Ovary (tissue), 7 donors: ENCODE measurements at regions not wholly inside any gene's neighbourhood (a gene's known extent, or its start where the extent isn't known, plus 50 kb on each side); places are given as distances from the start of the nearest gene placed in this dataset.

ENCODE experiments used
- DNase-seq, 5 donors: peaks; one replicate each; pipeline ENCODE4 v3.0.0-alpha.2; 2019 to 2020
- H3K27ac ChIP-seq, 2 donors: fragments of 200-600 bp; one replicate each; pipeline versions ENCODE4 v1.5.1 to v1.8.0; 2019 to 2022
- H3K27me3 ChIP-seq: fragments of 200-600 bp; one replicate; pipeline ENCODE4 v1.8.0; 2022
- H3K36me3 ChIP-seq: fragments of 200-600 bp; sonication (generic); one replicate; pipeline ENCODE4 v1.5.1; 2019
- H3K4me1 ChIP-seq: one replicate; pipeline ENCODE4 v1.8.1; 2013; ENCODE audit warnings: mild to moderate bottlenecking, moderate library complexity; ENCODE audit not compliant: insufficient read depth
- H3K4me3 ChIP-seq: fragments of 200-600 bp; sonication (generic); one replicate; pipeline ENCODE4 v1.5.1; 2017
- H3K9me3 ChIP-seq, 2 donors: fragments of 200-600 bp in 1 of 2; sonication (generic) in 1 of 2; one replicate each; pipeline versions ENCODE4 v1.5.1 to v1.8.1; 2013 to 2019; ENCODE audit warnings: mild to moderate bottlenecking in 1 of 2, moderate library complexity in 1 of 2
- EP300 ChIP-seq: sonication (generic); formaldehyde crosslinking; IDR thresholded peaks from one replicate; pipeline ENCODE4 v1.6.1; 2017; ENCODE audit warnings: antibody characterized with exemption
- POLR2A ChIP-seq: fragments of 450-650 bp; IDR thresholded peaks from one replicate; pipeline ENCODE4 v1.6.1; 2017; ENCODE audit warnings: antibody characterized with exemption, mild to moderate bottlenecking, moderate library complexity
- WGBS, 3 donors: extraction: QIAGEN DNeasy Blood & Tissue Kit in 1 of 3; methylation state at CpG; one replicate each; pipeline versions ENCODE4 v1.1.5 to v1.1.7; 2013 to 2017; 5-methylcytosine and 5-hydroxymethylcytosine counted together
- intact Hi-C, 4 donors: fragments of 100-400 bp; cut with DNase I; formaldehyde crosslinking; loops; one replicate each; pipeline versions ENCODE4 v1.11.0 to v1.15.1; 2022 to 2023
- TF ChIP-seq, protein P1 (sequence below), 3 donors: fragments of 450-650 bp in 2 of 3; fragments of 200-600 bp in 1 of 3; IDR thresholded peaks; one replicate each; pipeline versions ENCODE4 v1.5.1 to v1.8.0; 2016 to 2022; ENCODE audit warnings: antibody characterized with exemption in 3 of 3, mild to moderate bottlenecking in 1 of 3
- donor health status: DM: no; HTN: no; CAD: no; lungs with moderate emphysema.
- donor health status: DM: no; HTN: no; CAD: no.
- donor health status: Bipolar disorder and iron deficiency.
- donor health status: DM: no; HTN: no; CAD: no.
- donor health status: DM: yes; HTN: yes; CAD: no.

DNA sequence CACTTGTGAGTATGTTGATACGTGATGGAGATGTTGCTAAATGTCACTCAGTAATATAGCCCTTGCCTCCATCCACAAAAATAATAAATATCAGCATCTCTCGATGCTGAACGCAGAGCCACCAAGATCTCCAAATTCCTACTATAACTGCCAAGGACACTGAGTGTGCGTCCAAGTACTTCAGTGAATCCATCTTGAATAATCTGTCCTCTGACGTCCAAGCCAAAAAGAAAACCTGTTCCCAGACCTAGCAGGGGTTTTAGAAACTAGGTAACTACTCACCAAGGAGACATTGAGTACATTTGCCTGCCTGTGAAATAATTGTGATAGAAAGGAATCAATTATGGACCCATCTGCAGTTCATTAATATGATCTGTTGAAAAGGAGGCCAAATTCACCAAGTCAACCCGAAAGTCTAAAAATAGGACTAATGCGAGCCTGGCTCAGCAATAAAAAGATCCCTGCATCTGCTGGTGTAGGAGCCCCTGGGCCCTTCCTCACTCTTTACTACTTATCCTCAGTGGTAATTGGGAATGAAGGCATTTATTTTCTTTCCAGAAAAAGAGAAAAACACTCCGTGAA lies 226.9 kb upstream of the IRF2BP2 start:
- Histone ChIP-seq H3K4me1 (no peaks in the 10 kb centered on the region), H3K4me3 (no peak overlapping the region), H3K27ac (no peak overlapping the region), H3K36me3 (no peaks in the 10 kb centered on the region), H3K9me3 (no peaks in the 10 kb centered on the region), H3K27me3 (no peaks in the 10 kb centered on the region)
- no peak for TF ChIP-seq POLR2A
- no peak for TF ChIP-seq EP300
- TF ChIP-seq, protein P1, sequence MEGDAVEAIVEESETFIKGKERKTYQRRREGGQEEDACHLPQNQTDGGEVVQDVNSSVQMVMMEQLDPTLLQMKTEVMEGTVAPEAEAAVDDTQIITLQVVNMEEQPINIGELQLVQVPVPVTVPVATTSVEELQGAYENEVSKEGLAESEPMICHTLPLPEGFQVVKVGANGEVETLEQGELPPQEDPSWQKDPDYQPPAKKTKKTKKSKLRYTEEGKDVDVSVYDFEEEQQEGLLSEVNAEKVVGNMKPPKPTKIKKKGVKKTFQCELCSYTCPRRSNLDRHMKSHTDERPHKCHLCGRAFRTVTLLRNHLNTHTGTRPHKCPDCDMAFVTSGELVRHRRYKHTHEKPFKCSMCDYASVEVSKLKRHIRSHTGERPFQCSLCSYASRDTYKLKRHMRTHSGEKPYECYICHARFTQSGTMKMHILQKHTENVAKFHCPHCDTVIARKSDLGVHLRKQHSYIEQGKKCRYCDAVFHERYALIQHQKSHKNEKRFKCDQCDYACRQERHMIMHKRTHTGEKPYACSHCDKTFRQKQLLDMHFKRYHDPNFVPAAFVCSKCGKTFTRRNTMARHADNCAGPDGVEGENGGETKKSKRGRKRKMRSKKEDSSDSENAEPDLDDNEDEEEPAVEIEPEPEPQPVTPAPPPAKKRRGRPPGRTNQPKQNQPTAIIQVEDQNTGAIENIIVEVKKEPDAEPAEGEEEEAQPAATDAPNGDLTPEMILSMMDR (IDR thresholded peaks at IDR 0.05): no peak
- DNase-seq: no peak
- WGBS, 3 donors: 82 to 87% (median 82%) methylated on average over 8 of the region's 8 CpGs
- intact Hi-C loops: no loop called here

DNA sequence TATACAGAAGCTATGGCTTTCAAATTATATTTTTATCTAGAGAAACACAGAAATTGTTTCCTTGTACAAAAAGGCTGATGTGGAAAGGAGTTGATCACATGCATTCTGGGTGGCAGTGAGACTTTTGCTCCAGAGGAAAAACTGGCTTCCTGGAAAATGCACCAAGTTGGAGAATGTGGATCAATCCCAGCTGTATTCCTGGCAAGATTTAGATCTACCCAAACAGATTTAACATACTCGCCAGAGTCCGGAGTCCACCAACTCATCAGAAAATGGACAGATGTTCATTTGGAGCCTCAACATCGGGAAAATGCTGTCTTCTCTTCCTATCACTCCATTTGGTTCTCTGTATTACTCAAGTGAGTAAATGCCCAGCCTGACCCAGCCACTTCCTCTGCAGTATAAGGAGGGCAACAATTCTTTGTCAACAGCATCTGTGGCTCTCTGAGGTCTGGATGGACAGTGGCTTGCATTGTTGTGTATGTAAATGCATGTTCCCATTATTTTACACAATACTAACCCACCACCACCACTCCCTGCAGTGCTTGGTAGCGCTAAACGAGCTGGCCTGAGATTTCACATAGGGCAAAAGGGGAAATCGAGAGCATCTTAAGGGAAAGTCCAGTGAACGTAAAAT lies 226.2 kb upstream of the IRF2BP2 start:
- H3K4me1 ChIP-seq: no peaks in the 10 kb centered on the region
- no peak for DNase-seq
- H3K4me3 ChIP-seq: no peak overlapping the region
- intact Hi-C loops: no loop called here
- H3K9me3 ChIP-seq: no peaks in the 10 kb centered on the region
- TF ChIP-seq, protein P1 (IDR thresholded peaks at IDR 0.05): no peak
- TF ChIP-seq EP300: no peak
- no peak for TF ChIP-seq POLR2A
- no peaks in the 10 kb centered on the region for H3K36me3 ChIP-seq
- no peak overlapping the region for H3K27ac ChIP-seq
- WGBS, 3 donors: 91 to 96% (median 94%) methylated on average over 7 of the region's 7 CpGs
- H3K27me3 ChIP-seq: no peaks in the 10 kb centered on the region

DNA sequence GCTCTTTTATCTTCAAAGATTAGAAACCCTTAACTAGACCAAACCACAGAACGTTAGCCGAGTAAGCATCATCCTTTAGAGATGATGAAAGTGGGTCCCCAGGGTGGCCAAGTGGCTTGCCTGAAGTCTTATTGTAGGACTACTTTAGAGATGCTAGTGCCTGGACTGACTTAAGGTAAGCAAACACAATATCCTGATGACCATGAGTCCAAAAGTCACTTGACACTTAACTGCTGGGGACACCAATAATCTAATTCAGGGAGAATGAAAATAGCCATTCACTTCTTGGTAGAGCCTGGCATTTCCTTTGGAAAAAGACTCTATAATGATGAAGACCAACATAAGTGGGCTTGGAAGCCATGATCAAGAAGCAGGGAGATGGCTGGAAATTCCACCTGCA lies 225.3 kb upstream of the IRF2BP2 start:
- 43 to 75% (median 48%) methylated on average over 2 of the region's 2 CpGs for WGBS, 3 donors

GRCh38 chr1:234833646-234834045 lies 223.7 kb upstream of the IRF2BP2 start:
- H3K27me3 ChIP-seq: no peaks in the 10 kb centered on the region
- no peaks in the 10 kb centered on the region for H3K36me3 ChIP-seq
- no peaks in the 10 kb centered on the region for H3K4me1 ChIP-seq
- TF ChIP-seq POLR2A (no peak), EP300 (no peak)
- TF ChIP-seq, protein P1 (IDR thresholded peaks at IDR 0.05): no peak
- DNase-seq: no peak
- 93 to 96% (median 94%) methylated on average over 4 of the region's 4 CpGs for WGBS, 3 donors
- no peak overlapping the region for H3K4me3 ChIP-seq
- intact Hi-C loops: no loop called here
- no peaks in the 10 kb centered on the region for H3K9me3 ChIP-seq
- no peak overlapping the region for H3K27ac ChIP-seq

More for the DNA sequence above, 225.3 kb upstream of the IRF2BP2 start:
- Histone ChIP-seq H3K36me3 (no peaks in the 10 kb centered on the region), H3K27ac (no peak overlapping the region), H3K4me3 (no peak overlapping the region), H3K27me3 (no peaks in the 10 kb centered on the region), H3K4me1 (no peaks in the 10 kb centered on the region), H3K9me3 (no peaks in the 10 kb centered on the region)
- intact Hi-C loops: no loop called here
- DNase-seq: no peak
- TF ChIP-seq EP300 (no peak), POLR2A (no peak)
- TF ChIP-seq, protein P1 (IDR thresholded peaks at IDR 0.05): no peak
